SU-DHL-6 (cell line): ENCODE measurements at regions not wholly inside any gene's neighbourhood (a gene's known extent, or its start where the extent isn't known, plus 50 kb on each side); places are given as distances from the start of the nearest gene placed in this dataset.

Source experiments
- H2AFZ ChIP-seq: fragments of 200-600 bp; sonication (generic); 2 replicates; pipeline ENCODE4 v1.6.1; 2014; ENCODE audit warnings: low read depth, mild to moderate bottlenecking, moderate library complexity, mixed read lengths, antibody characterized with exemption, low read length; ENCODE audit not compliant: severe bottlenecking
- H3F3A ChIP-seq: fragments of 200-600 bp; shearing (Covaris generic); 2 replicates; pipeline ENCODE4 v1.6.0; 2016; ENCODE audit warnings: antibody characterized with exemption, mild to moderate bottlenecking; ENCODE audit not compliant: insufficient read depth
- H3K27ac ChIP-seq: fragments of 200-600 bp; sonication (generic); 2 replicates; pipeline ENCODE4 v1.5.1; 2016; ENCODE audit warnings: low read depth, mild to moderate bottlenecking, low read length, moderate library complexity, mixed read lengths
- H3K27me3 ChIP-seq: fragments of 200-600 bp; sonication (generic), shearing (Covaris generic); 2 replicates; pipeline ENCODE4 v1.6.0; 2014; ENCODE audit warnings: mild to moderate bottlenecking, low read length
- H3K36me3 ChIP-seq: fragments of 200-600 bp; sonication (generic); 2 replicates; pipeline ENCODE4 v1.6.1; 2014; ENCODE audit warnings: mild to moderate bottlenecking, low read length, mixed read lengths
- H3K4me2 ChIP-seq: fragments of 300-600, 200-600 bp; shearing (Covaris generic), sonication (generic); 2 replicates; pipeline ENCODE4 v1.6.0; 2014; ENCODE audit warnings: low read length, low read depth, mild to moderate bottlenecking; ENCODE audit not compliant: poor library complexity, severe bottlenecking
- H3K4me3 ChIP-seq: fragments of 200-600 bp; sonication (generic); 2 replicates; pipeline ENCODE4 v1.5.1; 2014; ENCODE audit warnings: antibody characterized with exemption, low read length, mild to moderate bottlenecking, mixed read lengths; ENCODE audit not compliant: insufficient read depth, poor library complexity, severe bottlenecking
- H3K79me2 ChIP-seq: fragments of 200-600 bp; sonication (generic); 2 replicates; pipeline ENCODE4 v1.6.1; 2014; ENCODE audit warnings: mild to moderate bottlenecking, low read length, moderate library complexity; ENCODE audit not compliant: insufficient read depth
- H3K9ac ChIP-seq: fragments of 200-600 bp; sonication (generic); 2 replicates; pipeline ENCODE4 v1.7.0; 2014; ENCODE audit warnings: mild to moderate bottlenecking, low read length
- H3K9me2 ChIP-seq: fragments of 200-600 bp; sonication (generic); replicated peaks from 2 replicates; pipeline ENCODE4 v1.6.1; 2014; ENCODE audit warnings: low read length; ENCODE audit not compliant: insufficient read depth
- H3K9me3 ChIP-seq: fragments of 200-600 bp; sonication (generic); 2 replicates; pipeline ENCODE4 v1.6.1; 2014; ENCODE audit warnings: low read length, mixed read lengths; ENCODE audit not compliant: insufficient read depth
- H4K20me1 ChIP-seq: fragments of 200-600 bp; sonication (generic); 2 replicates; pipeline ENCODE4 v1.6.1; 2014; ENCODE audit warnings: low read depth, mild to moderate bottlenecking, antibody characterized with exemption, low read length, moderate library complexity, mixed read lengths
- CTCF ChIP-seq: fragments of 200-600 bp; sonication (generic); IDR thresholded peaks from one replicate; pipeline ENCODE4 v1.5.1; 2017; ENCODE audit warnings: antibody characterized with exemption, mild to moderate bottlenecking, low read length, moderate library complexity; ENCODE audit not compliant: insufficient read depth, poor library complexity, severe bottlenecking
- EZH2phosphoT487 ChIP-seq: fragments of 200-600 bp; sonication (generic), shearing (Covaris generic); conservative IDR thresholded peaks from 2 replicates; pipeline ENCODE4 v1.6.1; 2018; ENCODE audit warnings: mild to moderate bottlenecking, antibody characterized with exemption, low read length, moderate library complexity, mixed read lengths

- Histone ChIP-seq H3K9me2 (no peaks in the 10 kb centered on the region), H3K9ac (no peak overlapping the region), H3K36me3 (no peaks in the 10 kb centered on the region), H3K27ac (no peak overlapping the region), H3K27me3 (no peaks in the 10 kb centered on the region), H3F3A (no peaks in the 10 kb centered on the region), H3K4me3 (no peak overlapping the region), H4K20me1 (no peaks in the 10 kb centered on the region), H3K79me2 (no peaks in the 10 kb centered on the region), H3K4me2 (no peak overlapping the region), H2AFZ (no peak overlapping the region), H3K9me3 (no peaks in the 10 kb centered on the region)
- TF ChIP-seq EZH2phosphoT487 = no peak
- no peak for TF ChIP-seq CTCF
Measured at GRCh38 chr2:224196810-224197209, 157.7 kb upstream of the SERPINE2 start.

DNA sequence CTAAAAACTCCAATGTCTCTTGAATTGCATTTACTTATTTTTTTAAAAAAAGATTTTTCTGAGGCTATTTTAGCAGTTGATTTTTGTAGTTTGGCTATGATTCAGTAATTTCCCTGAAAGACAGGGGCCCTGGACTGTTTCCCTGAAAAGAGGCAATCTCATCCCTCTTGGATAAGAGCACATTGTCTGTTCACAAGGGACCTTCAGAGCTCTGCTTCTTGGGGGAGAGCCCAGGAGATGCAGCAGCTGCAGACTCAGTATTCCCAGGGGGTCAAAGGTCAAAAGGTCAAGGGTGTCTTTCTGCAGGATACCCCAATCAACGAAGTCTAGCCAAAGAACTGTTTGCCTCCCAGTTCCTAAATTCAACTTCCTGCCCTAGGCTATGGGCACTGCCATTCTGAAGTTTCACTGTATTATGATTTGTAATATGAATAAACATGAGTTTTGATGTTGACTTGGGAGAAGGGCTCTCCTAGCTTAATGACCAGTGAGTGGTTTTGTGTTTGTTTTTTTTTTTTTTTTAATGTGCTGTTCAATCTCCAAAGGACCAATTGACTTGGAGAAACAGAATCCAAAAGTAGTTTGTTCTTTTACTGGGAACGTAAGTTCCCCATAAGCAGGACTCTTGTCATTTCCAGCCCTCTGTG lies 157.0 kb upstream of the SERPINE2 start:
- H3K9me3 ChIP-seq = no peaks in the 10 kb centered on the region
- H4K20me1 ChIP-seq = no peaks in the 10 kb centered on the region
- H3K79me2 ChIP-seq = no peaks in the 10 kb centered on the region
- TF ChIP-seq EZH2phosphoT487 = no peak
- TF ChIP-seq CTCF = no peak
- H3K27ac ChIP-seq = no peak overlapping the region
- H3K9ac ChIP-seq = no peak overlapping the region
- H3K4me3 ChIP-seq = no peak overlapping the region
- no peak overlapping the region for H3K4me2 ChIP-seq
- H2AFZ ChIP-seq = no peak overlapping the region
- no peaks in the 10 kb centered on the region for H3F3A ChIP-seq
- H3K27me3 ChIP-seq = no peaks in the 10 kb centered on the region
- no peaks in the 10 kb centered on the region for H3K36me3 ChIP-seq
- no peaks in the 10 kb centered on the region for H3K9me2 ChIP-seq

- Histone ChIP-seq H3K79me2 (no peaks in the 10 kb centered on the region), H3K4me3 (no peak overlapping the region), H3K9me2 (no peaks in the 10 kb centered on the region), H3K36me3 (no peaks in the 10 kb centered on the region), H3K27ac (no peak overlapping the region), H3F3A (no peaks in the 10 kb centered on the region), H2AFZ (no peak overlapping the region), H3K27me3 (no peaks in the 10 kb centered on the region), H3K4me2 (no peak overlapping the region), H3K9ac (no peak overlapping the region), H4K20me1 (no peaks in the 10 kb centered on the region), H3K9me3 (no peaks in the 10 kb centered on the region)
- no peak for TF ChIP-seq CTCF
- no peak for TF ChIP-seq EZH2phosphoT487
Measured at GRCh38 chr2:224194161-224194560, 155.1 kb upstream of the SERPINE2 start.

- H4K20me1 ChIP-seq = no peaks in the 10 kb centered on the region
- no peaks in the 10 kb centered on the region for H3K27me3 ChIP-seq
- no peak overlapping the region for H3K4me3 ChIP-seq
- H3K9me3 ChIP-seq = no peaks in the 10 kb centered on the region
- no peak overlapping the region for H2AFZ ChIP-seq
- no peaks in the 10 kb centered on the region for H3K79me2 ChIP-seq
- no peaks in the 10 kb centered on the region for H3K9me2 ChIP-seq
- no peak overlapping the region for H3K9ac ChIP-seq
- TF ChIP-seq EZH2phosphoT487 (no peak), CTCF (no peak)
- H3K36me3 ChIP-seq = no peaks in the 10 kb centered on the region
- H3F3A ChIP-seq = no peaks in the 10 kb centered on the region
- H3K27ac ChIP-seq = no peak overlapping the region
- H3K4me2 ChIP-seq = no peak overlapping the region
Measured at GRCh38 chr2:224191465-224191864, 152.4 kb upstream of the SERPINE2 start.
